BE2C (cell line): ENCODE measurements at regions not wholly inside any gene's neighbourhood (a gene's known extent, or its start where the extent isn't known, plus 50 kb on each side); places are given as distances from the start of the nearest gene placed in this dataset.

Experiments used
- DNase-seq: peaks from one replicate; pipeline ENCODE4 v3.0.0-alpha.2; 2020
- H3K27me3 ChIP-seq: fragments of 250-450 bp; sonication (Bioruptor Pico); 2 replicates; pipeline ENCODE4 v1.5.1; 2020; ENCODE audit warnings: mild to moderate bottlenecking
- H3K36me3 ChIP-seq: fragments of 250-450 bp; sonication (Bioruptor Pico); 2 replicates; pipeline ENCODE4 v1.5.1; 2020; ENCODE audit warnings: mild to moderate bottlenecking
- H3K4me1 ChIP-seq: fragments of 250-450 bp; sonication (Bioruptor Pico); 2 replicates; pipeline ENCODE4 v1.5.1; 2020
- H3K4me3 ChIP-seq: 2 replicates; pipeline ENCODE4 v1.5.1; 2011; ENCODE audit warnings: low read depth, low read length
- H3K9me3 ChIP-seq: fragments of 250-450 bp; sonication (Bioruptor Pico); 2 replicates; pipeline ENCODE4 v1.5.1; 2020
- TF ChIP-seq, protein P1 (sequence below): IDR thresholded peaks from 2 replicates; pipeline ENCODE4 v1.5.1; 2012; ENCODE audit warnings: mild to moderate bottlenecking, low read depth, low read length

DNA sequence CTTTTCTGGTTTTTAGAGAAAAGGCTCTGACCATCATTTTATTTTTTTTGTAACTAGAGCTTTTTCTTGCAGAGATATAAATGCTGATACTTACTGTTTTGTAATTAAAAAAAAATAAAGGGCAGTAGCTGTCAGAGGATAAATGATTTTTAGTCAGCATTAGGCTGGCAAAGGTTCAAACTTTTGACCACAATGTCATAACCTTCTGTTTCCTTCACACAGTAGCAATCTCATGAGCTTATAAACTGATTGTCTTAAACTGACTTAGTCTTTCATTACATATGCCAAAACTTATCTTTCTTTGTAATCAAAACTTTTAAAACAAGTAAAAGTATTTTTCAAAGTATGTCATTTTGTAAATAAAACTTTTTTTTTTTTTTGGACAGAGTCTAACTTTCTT lies 841.9 kb downstream of the OTOL1 start:
- Histone ChIP-seq H3K36me3 (no peaks in the 10 kb centered on the region; the same call in 1 of the 2 replicates), H3K4me3 (no peak overlapping the region), H3K27me3 (no peaks in the 10 kb centered on the region), H3K9me3 (no peaks in the 10 kb centered on the region; the same call in 1 of the 2 replicates), H3K4me1 (no peaks in the 10 kb centered on the region)
- DNase-seq, result no peak
- TF ChIP-seq, protein P1, sequence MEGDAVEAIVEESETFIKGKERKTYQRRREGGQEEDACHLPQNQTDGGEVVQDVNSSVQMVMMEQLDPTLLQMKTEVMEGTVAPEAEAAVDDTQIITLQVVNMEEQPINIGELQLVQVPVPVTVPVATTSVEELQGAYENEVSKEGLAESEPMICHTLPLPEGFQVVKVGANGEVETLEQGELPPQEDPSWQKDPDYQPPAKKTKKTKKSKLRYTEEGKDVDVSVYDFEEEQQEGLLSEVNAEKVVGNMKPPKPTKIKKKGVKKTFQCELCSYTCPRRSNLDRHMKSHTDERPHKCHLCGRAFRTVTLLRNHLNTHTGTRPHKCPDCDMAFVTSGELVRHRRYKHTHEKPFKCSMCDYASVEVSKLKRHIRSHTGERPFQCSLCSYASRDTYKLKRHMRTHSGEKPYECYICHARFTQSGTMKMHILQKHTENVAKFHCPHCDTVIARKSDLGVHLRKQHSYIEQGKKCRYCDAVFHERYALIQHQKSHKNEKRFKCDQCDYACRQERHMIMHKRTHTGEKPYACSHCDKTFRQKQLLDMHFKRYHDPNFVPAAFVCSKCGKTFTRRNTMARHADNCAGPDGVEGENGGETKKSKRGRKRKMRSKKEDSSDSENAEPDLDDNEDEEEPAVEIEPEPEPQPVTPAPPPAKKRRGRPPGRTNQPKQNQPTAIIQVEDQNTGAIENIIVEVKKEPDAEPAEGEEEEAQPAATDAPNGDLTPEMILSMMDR, result no peak

- Histone ChIP-seq H3K4me3 (no peak overlapping the region), H3K9me3 (no peaks in the 10 kb centered on the region), H3K27me3 (no peaks in the 10 kb centered on the region), H3K36me3 (no peaks in the 10 kb centered on the region), H3K4me1 (peaks cover 15% of the 10 kb centered on the region; the same call in 1 of the 2 replicates)
- TF ChIP-seq, protein P1, result no peak
- peak; percentile 40 for DNase-seq
Observed at GRCh38 chr3:162348912-162349311, 852.3 kb downstream of the OTOL1 start.

DNA sequence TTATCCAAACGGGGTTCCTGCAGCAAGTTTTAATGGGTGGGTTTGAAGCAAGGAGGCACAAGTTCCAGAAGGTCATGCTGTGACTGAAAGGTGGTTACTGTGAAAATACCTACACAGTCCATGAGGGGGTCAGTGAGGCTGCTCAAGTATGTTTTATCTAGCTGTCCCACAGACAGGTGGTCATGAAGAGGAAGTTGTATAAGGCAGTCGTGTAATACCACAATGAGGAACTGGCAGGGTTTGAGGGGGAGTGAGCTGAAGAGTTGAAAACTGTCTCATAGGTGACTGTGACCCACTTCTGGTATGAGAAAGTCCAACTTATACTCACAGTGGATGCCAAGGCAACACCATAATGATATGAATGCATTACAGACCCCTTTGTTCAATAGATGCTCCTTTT lies 856.8 kb downstream of the OTOL1 start:
- DNase-seq, result no peak
- Histone ChIP-seq H3K27me3 (no peaks in the 10 kb centered on the region), H3K9me3 (no peaks in the 10 kb centered on the region), H3K4me3 (no peak overlapping the region), H3K4me1 (peaks cover 8% of the 10 kb centered on the region; the same call in 1 of the 2 replicates), H3K36me3 (no peaks in the 10 kb centered on the region)
- TF ChIP-seq, protein P1, result no peak

DNA sequence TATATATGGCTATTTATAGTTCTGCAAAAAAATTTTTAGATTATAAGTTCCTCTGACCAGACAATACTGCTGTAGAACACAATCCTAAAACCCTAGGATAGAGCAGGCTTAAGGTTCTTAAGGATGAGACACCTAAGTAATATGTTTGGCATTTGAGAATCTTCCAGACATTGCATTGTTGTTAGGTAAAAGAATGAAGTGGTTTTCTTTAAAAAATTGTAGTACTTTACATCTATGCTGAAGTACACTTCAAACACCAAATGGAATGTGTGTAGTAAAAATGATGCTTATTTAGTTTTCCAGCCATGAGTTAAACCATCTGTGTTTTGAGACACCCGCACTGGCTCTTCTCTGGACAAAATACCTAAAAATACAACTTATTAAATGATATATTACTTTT lies 857.7 kb downstream of the OTOL1 start:
- no peaks in the 10 kb centered on the region for H3K27me3 ChIP-seq
- TF ChIP-seq, protein P1, result no peak
- peaks cover 8% of the 10 kb centered on the region; the same call in 1 of the 2 replicates for H3K4me1 ChIP-seq
- no peaks in the 10 kb centered on the region for H3K36me3 ChIP-seq
- no peak overlapping the region for H3K4me3 ChIP-seq
- no peak for DNase-seq
- H3K9me3 ChIP-seq, result no peaks in the 10 kb centered on the region

GRCh38 chr3:162365066-162365719 lies 868.6 kb downstream of the OTOL1 start:
- Histone ChIP-seq H3K27me3 (no peaks in the 10 kb centered on the region), H3K4me3 (no peak overlapping the region), H3K9me3 (no peaks in the 10 kb centered on the region), H3K4me1 (no peaks in the 10 kb centered on the region), H3K36me3 (no peaks in the 10 kb centered on the region)
- TF ChIP-seq, protein P1, result no peak
- no peak for DNase-seq

GRCh38 chr3:162366166-162366766 lies 869.7 kb downstream of the OTOL1 start:
- no peaks in the 10 kb centered on the region for H3K4me1 ChIP-seq
- H3K27me3 ChIP-seq, result no peaks in the 10 kb centered on the region
- no peaks in the 10 kb centered on the region for H3K36me3 ChIP-seq
- no peak for DNase-seq
- H3K9me3 ChIP-seq, result no peaks in the 10 kb centered on the region
- TF ChIP-seq, protein P1, result no peak
- H3K4me3 ChIP-seq, result no peak overlapping the region
